Smooth muscle cell (in vitro differentiated cells): ENCODE measurements at regions not wholly inside any gene's neighbourhood (a gene's known extent, or its start where the extent isn't known, plus 50 kb on each side); places are given as distances from the start of the nearest gene placed in this dataset.

Source experiments
- DNase-seq: peaks from one replicate; lab custom pipeline; 2025; ENCODE audit not compliant: unreplicated experiment; lab: John Stamatoyannopoulos, UW
- H2AFZ ChIP-seq: fragments of 200-600 bp; sonication (generic); 2 replicates; pipeline ENCODE4 v1.6.0; 2016; ENCODE audit warnings: antibody characterized with exemption, low read depth, mild to moderate bottlenecking
- H3F3A ChIP-seq: fragments of 200-600 bp; sonication (generic); 2 replicates; pipeline ENCODE4 v1.6.0; 2017; ENCODE audit warnings: antibody characterized with exemption, low read depth
- H3K27ac ChIP-seq: fragments of 200-600 bp; sonication (generic); 2 replicates; pipeline ENCODE4 v1.5.1; 2016; ENCODE audit warnings: low read depth, mild to moderate bottlenecking
- H3K27me3 ChIP-seq: fragments of 200-600 bp; sonication (generic); 2 replicates; pipeline ENCODE4 v1.6.1; 2016; ENCODE audit warnings: low read depth, mild to moderate bottlenecking
- H3K36me3 ChIP-seq: fragments of 200-600 bp; sonication (generic); 2 replicates; pipeline ENCODE4 v1.5.1; 2016; ENCODE audit warnings: low read depth
- H3K4me1 ChIP-seq: fragments of 200-600 bp; sonication (generic); 2 replicates; pipeline ENCODE4 v1.5.1; 2016; ENCODE audit warnings: low read depth
- H3K4me2 ChIP-seq: fragments of 200-600 bp; sonication (generic); 2 replicates; pipeline ENCODE4 v1.6.0; 2016; ENCODE audit warnings: mild to moderate bottlenecking
- H3K4me3 ChIP-seq: fragments of 200-600 bp; sonication (generic); 2 replicates; pipeline ENCODE4 v1.5.1; 2016; ENCODE audit warnings: mild to moderate bottlenecking
- H3K79me2 ChIP-seq: fragments of 200-600 bp; sonication (generic); 2 replicates; pipeline ENCODE4 v1.6.0; 2016; ENCODE audit warnings: low read depth, mild to moderate bottlenecking
- H3K9ac ChIP-seq: fragments of 200-600 bp; sonication (generic); 2 replicates; pipeline ENCODE4 v1.6.0; 2016; ENCODE audit warnings: low read depth
- H3K9me3 ChIP-seq: fragments of 200-600 bp; sonication (generic); replicated peaks from 2 replicates; pipeline ENCODE4 v1.5.1; 2016; ENCODE audit warnings: low read depth
- H4K20me1 ChIP-seq: fragments of 200-600 bp; sonication (generic); 2 replicates; pipeline ENCODE4 v1.6.0; 2016; ENCODE audit warnings: low read depth
- WGBS: methylation state at CpG from one replicate; pipeline ENCODE4 v1.1.7; 2016; ENCODE audit warnings: low lambda C conversion rate; 5-methylcytosine and 5-hydroxymethylcytosine counted together
- TF ChIP-seq, protein P1 (sequence below): fragments of 200-600 bp; sonication (generic); IDR thresholded peaks from 2 replicates; pipeline ENCODE4 v1.5.1; 2017; ENCODE audit warnings: borderline replicate concordance, mild to moderate bottlenecking, antibody characterized with exemption; ENCODE audit not compliant: insufficient read depth, poor library complexity, severe bottlenecking

GRCh38 chr12:72191761-72192160 is 80.4 kb upstream of the TRHDE start:
- H3K79me2 ChIP-seq: no peaks in the 10 kb centered on the region
- H2AFZ ChIP-seq: no peak overlapping the region
- H3K4me1 ChIP-seq: no peaks in the 10 kb centered on the region
- no peaks in the 10 kb centered on the region for H3K9me3 ChIP-seq
- H3K4me3 ChIP-seq: no peak overlapping the region
- no peak overlapping the region for H3K9ac ChIP-seq
- no peak for DNase-seq
- no peak overlapping the region for H3K27ac ChIP-seq
- WGBS: 97% methylated on average over 1 of the region's 1 CpG
- no peaks in the 10 kb centered on the region for H3K36me3 ChIP-seq
- H3K27me3 ChIP-seq: no peaks in the 10 kb centered on the region
- no peaks in the 10 kb centered on the region for H3F3A ChIP-seq
- no peak overlapping the region for H3K4me2 ChIP-seq
- H4K20me1 ChIP-seq: no peaks in the 10 kb centered on the region
- TF ChIP-seq, protein P1, sequence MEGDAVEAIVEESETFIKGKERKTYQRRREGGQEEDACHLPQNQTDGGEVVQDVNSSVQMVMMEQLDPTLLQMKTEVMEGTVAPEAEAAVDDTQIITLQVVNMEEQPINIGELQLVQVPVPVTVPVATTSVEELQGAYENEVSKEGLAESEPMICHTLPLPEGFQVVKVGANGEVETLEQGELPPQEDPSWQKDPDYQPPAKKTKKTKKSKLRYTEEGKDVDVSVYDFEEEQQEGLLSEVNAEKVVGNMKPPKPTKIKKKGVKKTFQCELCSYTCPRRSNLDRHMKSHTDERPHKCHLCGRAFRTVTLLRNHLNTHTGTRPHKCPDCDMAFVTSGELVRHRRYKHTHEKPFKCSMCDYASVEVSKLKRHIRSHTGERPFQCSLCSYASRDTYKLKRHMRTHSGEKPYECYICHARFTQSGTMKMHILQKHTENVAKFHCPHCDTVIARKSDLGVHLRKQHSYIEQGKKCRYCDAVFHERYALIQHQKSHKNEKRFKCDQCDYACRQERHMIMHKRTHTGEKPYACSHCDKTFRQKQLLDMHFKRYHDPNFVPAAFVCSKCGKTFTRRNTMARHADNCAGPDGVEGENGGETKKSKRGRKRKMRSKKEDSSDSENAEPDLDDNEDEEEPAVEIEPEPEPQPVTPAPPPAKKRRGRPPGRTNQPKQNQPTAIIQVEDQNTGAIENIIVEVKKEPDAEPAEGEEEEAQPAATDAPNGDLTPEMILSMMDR: no peak

- no peaks in the 10 kb centered on the region for H3K79me2 ChIP-seq
- no peaks in the 10 kb centered on the region for H3K4me1 ChIP-seq
- DNase-seq: no peak
- 86% methylated on average over 1 of the region's 1 CpG for WGBS
- no peaks in the 10 kb centered on the region for H3F3A ChIP-seq
- H3K9me3 ChIP-seq: no peaks in the 10 kb centered on the region
- H3K36me3 ChIP-seq: no peaks in the 10 kb centered on the region
- H3K4me3 ChIP-seq: no peak overlapping the region
- H2AFZ ChIP-seq: no peak overlapping the region
- no peak overlapping the region for H3K9ac ChIP-seq
- H3K4me2 ChIP-seq: no peak overlapping the region
- no peaks in the 10 kb centered on the region for H4K20me1 ChIP-seq
- no peaks in the 10 kb centered on the region for H3K27me3 ChIP-seq
- H3K27ac ChIP-seq: no peak overlapping the region
- TF ChIP-seq, protein P1: no peak
These were observed 74.4 kb upstream of the TRHDE start for GRCh38 chr12:72197790-72198189.

- no peaks in the 10 kb centered on the region for H3K36me3 ChIP-seq
- H3K79me2 ChIP-seq: no peaks in the 10 kb centered on the region
- DNase-seq: no peak
- no peak overlapping the region for H3K4me2 ChIP-seq
- no peak overlapping the region for H3K27ac ChIP-seq
- H2AFZ ChIP-seq: no peak overlapping the region
- H3F3A ChIP-seq: no peaks in the 10 kb centered on the region
- no peaks in the 10 kb centered on the region for H4K20me1 ChIP-seq
- WGBS: 100% methylated on average over 1 of the region's 1 CpG
- TF ChIP-seq, protein P1: no peak
- H3K9ac ChIP-seq: no peak overlapping the region
- H3K4me1 ChIP-seq: no peaks in the 10 kb centered on the region
- no peaks in the 10 kb centered on the region for H3K9me3 ChIP-seq
- H3K4me3 ChIP-seq: no peak overlapping the region
- H3K27me3 ChIP-seq: no peaks in the 10 kb centered on the region
These were observed 70.7 kb upstream of the TRHDE start for GRCh38 chr12:72201457-72201856.

DNA sequence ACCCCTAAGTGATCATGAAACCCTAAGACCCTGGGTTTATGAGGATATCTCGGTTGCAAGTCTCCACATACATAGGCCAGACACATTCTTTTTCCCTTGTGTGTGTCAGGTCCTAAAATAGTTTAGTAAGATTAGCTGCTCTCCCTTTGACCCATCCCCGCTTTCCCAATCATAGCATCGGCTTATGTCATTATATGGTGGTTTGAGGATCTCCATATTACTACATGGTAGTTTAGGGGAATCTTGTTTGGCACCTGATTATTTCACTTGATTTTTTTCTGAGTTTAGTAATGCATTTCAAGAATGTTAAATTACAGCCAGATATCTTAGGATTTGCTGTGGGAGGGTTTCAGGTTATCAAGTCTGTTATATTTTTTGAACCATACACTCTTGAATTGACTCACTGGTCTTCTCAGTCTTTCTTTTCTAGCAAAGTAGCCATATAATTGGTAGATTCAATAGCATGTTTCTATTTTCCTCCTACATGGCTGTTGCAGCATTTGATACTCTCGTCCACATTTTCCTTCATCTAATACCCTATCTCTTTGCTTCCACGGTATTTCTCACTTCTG is 68.3 kb upstream of the TRHDE start:
- no peaks in the 10 kb centered on the region for H3K36me3 ChIP-seq
- no peaks in the 10 kb centered on the region for H3K9me3 ChIP-seq
- H3F3A ChIP-seq: no peaks in the 10 kb centered on the region
- H3K27me3 ChIP-seq: no peaks in the 10 kb centered on the region
- H4K20me1 ChIP-seq: no peaks in the 10 kb centered on the region
- no peak overlapping the region for H3K4me3 ChIP-seq
- TF ChIP-seq, protein P1: no peak
- no peak for DNase-seq
- no peak overlapping the region for H3K27ac ChIP-seq
- no peak overlapping the region for H3K4me2 ChIP-seq
- WGBS: 84% methylated on average over 5 of the region's 5 CpGs
- H3K4me1 ChIP-seq: no peaks in the 10 kb centered on the region
- H3K9ac ChIP-seq: no peak overlapping the region
- no peak overlapping the region for H2AFZ ChIP-seq
- no peaks in the 10 kb centered on the region for H3K79me2 ChIP-seq
